ENCODE measurements at regions not wholly inside any gene's neighbourhood (a gene's known extent, or its start where the extent isn't known, plus 50 kb on each side); places are given as distances from the start of the nearest gene placed in this dataset.

DNA sequence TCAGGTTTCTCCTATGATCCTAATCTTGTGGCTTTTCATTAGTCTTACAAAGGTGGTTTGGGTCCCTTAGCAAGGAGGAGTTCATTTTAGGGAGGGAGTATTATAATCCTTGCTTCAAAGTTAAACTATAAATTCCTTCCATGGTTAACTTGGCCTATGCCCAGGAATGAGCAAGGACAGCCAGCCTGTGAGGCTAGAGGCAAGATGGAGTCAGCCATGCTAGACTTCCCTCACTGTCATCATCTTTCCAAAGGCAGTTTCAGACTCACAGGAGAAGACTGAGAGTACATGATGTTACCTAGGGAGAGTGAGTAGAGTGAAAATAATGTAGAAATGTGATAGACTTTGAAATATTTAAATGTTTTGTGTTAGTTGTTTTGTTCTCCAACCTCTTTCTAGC is 192.3 kb downstream of the GPAT3 start:
- Mint-ChIP-seq H3K27me3 (ENCODE audit: low read depth, poor library complexity) (peaks cover 6% of the 10 kb centered on the region), H3K9me3 (peaks cover 24% of the 10 kb centered on the region), H3K27ac (no peak overlapping the region), H3K36me3 (ENCODE audit: low read depth) (no peaks in the 10 kb centered on the region), H3K4me1 (peaks cover 12% of the 10 kb centered on the region), H3K4me3 (no peak overlapping the region)
- DNase-seq, result no peak
- TF ChIP-seq, protein P1, sequence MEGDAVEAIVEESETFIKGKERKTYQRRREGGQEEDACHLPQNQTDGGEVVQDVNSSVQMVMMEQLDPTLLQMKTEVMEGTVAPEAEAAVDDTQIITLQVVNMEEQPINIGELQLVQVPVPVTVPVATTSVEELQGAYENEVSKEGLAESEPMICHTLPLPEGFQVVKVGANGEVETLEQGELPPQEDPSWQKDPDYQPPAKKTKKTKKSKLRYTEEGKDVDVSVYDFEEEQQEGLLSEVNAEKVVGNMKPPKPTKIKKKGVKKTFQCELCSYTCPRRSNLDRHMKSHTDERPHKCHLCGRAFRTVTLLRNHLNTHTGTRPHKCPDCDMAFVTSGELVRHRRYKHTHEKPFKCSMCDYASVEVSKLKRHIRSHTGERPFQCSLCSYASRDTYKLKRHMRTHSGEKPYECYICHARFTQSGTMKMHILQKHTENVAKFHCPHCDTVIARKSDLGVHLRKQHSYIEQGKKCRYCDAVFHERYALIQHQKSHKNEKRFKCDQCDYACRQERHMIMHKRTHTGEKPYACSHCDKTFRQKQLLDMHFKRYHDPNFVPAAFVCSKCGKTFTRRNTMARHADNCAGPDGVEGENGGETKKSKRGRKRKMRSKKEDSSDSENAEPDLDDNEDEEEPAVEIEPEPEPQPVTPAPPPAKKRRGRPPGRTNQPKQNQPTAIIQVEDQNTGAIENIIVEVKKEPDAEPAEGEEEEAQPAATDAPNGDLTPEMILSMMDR (IDR thresholded peaks at IDR 0.05), result no peak

DNA sequence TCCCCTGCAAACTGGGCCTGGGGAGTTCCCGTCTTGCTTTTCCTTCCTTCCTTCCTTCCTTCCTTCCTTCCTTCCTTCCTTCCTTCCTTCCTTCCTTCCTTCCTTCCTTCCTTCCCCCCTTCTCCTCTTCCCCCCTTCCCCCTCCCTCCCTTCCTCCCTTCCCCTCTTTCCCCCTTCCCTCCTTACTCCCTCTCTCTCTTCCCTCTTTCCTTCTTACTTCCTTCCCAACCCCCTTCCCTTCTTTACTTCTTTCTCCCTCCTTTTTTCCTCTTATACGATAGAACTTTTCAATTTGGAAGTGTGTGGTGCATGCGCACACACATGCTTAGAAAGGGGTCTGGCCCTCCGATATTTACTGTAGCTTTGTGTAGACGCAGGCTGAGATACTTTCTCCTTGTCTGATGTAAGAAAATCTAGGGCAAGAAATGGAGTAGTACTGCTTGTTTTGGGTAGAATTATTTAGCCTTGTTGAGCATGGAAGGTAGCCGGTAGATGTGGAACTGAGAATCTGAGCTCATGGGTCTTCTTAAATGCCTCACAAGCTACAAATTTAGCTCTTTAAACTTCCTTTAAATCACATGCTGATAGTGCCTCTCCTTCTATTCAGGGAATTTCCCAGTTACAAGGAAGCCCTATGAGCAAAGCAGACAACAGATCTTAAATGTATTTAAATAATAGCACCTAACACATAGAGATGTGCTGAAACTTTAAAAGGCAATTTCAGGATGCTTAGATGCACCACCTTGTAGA is 189.6 kb downstream of the GPAT3 start:
- peaks cover 6% of the 10 kb centered on the region for H3K27me3 Mint-ChIP-seq (ENCODE audit: low read depth, poor library complexity)
- H3K4me1 Mint-ChIP-seq, result peaks cover 12% of the 10 kb centered on the region
- H3K36me3 Mint-ChIP-seq (ENCODE audit: low read depth), result no peaks in the 10 kb centered on the region
- H3K27ac Mint-ChIP-seq, result no peak overlapping the region
- H3K9me3 Mint-ChIP-seq, result peaks cover 14% of the 10 kb centered on the region
- TF ChIP-seq, protein P1 (IDR thresholded peaks at IDR 0.05), result no peak
- DNase-seq, result no peak
- H3K4me3 Mint-ChIP-seq, result no peak overlapping the region

DNA sequence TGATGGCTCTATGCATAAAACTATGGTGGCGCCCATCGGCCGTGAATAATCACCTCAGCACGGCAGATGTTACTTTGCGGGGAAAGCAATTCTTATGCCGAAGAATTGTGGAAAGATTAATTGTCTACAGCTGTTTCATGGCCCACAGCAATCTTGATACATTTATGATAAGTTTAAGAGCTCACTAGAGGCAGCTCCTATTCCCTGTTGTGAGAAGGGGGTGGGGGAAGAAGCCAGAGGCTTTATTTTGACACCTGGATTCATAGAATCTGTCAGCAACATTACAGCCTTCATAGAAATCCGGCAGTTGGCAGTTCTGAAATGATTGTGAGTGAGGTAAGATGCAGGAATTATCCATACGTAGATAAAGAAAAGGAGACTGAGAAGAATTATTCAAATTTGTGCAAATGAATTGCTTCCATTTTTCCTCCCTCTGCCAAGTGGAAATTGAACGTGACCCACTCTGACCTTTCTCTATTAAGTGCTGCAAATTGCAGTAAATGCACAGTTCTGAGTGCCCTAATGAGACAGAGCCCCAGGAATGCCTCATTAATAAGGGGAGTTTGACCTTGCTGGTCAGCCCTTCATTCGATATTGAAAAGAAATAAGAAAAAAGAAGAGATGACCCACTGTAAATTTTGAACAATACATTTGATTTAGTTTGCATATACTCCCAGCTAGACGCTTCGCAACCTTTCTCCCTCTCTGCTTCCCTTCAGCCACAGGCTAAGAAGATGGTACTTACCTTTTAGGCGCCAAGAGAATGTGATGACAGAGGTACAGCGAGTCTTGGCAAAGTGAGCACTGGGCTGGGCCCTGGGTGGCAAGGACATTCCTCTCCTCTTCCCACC is 188.8 kb downstream of the GPAT3 start:
- TF ChIP-seq, protein P1 (IDR thresholded peaks at IDR 0.05), result no peak
- Mint-ChIP-seq H3K36me3 (ENCODE audit: low read depth) (no peaks in the 10 kb centered on the region), H3K4me1 (peaks cover 12% of the 10 kb centered on the region), H3K27me3 (ENCODE audit: low read depth, poor library complexity) (peaks cover 6% of the 10 kb centered on the region), H3K9me3 (peaks cover 6% of the 10 kb centered on the region), H3K27ac (no peak overlapping the region), H3K4me3 (no peak overlapping the region)
- no peak for DNase-seq

DNA sequence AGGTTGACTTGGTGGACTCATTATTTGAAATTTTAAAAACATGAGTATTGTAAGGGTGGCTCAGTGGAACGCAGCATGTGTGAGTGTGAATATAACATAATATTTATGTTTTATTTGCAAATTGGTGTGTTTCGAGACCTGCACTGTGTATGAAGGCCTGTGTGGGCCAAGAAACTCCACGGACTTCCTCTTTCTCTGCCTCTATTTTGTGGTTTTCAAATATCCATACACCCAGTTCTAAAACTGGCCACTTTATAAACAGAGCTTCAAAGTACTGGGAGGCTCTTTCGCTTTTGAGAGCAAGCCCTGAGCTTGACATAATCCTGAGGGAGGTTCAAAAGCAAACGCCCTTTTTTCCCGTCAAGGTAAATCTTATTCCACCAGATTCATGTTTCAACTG is 187.7 kb downstream of the GPAT3 start:
- no peak for DNase-seq
- TF ChIP-seq, protein P1 (IDR thresholded peaks at IDR 0.05), result no peak
- Mint-ChIP-seq H3K27me3 (ENCODE audit: low read depth, poor library complexity) (peaks cover 6% of the 10 kb centered on the region), H3K27ac (no peak overlapping the region), H3K4me1 (peaks cover 12% of the 10 kb centered on the region), H3K9me3 (no peaks in the 10 kb centered on the region), H3K4me3 (no peak overlapping the region), H3K36me3 (ENCODE audit: low read depth) (no peaks in the 10 kb centered on the region)

DNA sequence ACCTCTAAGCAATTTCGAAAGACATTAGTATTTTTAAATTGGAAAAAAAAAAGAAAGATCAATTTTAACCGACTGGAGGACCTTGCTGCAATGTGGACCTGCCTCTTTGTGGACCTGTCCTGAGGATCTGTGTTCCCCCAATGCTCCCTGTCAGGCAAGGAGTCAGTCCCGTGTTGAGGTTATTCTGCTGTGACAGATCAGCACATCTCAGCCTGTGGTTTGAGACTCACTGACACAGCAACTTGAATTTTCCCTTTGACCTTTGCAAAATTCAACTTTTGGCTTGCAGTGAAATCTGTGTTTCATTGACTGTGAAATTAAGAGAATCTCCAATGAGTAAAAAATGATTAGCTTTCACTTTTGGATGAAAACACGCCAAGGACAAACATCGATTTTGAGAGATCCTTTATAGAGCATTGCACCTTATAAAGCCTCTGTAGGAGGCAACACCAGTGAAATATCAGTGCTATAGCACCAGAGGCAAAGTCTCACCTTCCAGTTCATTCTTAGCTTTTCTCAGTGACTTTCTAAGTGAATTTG is 186.9 kb downstream of the GPAT3 start:
- H3K4me1 Mint-ChIP-seq, result peaks cover 12% of the 10 kb centered on the region
- H3K36me3 Mint-ChIP-seq (ENCODE audit: low read depth), result no peaks in the 10 kb centered on the region
- H3K27me3 Mint-ChIP-seq (ENCODE audit: low read depth, poor library complexity), result peaks cover 6% of the 10 kb centered on the region
- TF ChIP-seq, protein P1 (IDR thresholded peaks at IDR 0.05), result no peak
- no peak overlapping the region for H3K4me3 Mint-ChIP-seq
- no peak overlapping the region for H3K27ac Mint-ChIP-seq
- no peaks in the 10 kb centered on the region for H3K9me3 Mint-ChIP-seq
- DNase-seq, result no peak
